Lower leg skin (tissue), 3 donors: ENCODE measurements at regions not wholly inside any gene's neighbourhood (a gene's known extent, or its start where the extent isn't known, plus 50 kb on each side); places are given as distances from the start of the nearest gene placed in this dataset.

Experiments
- CTCF ChIP-seq, 3 donors: fragments of 450-650 bp; IDR thresholded peaks; one replicate each; pipeline ENCODE4 v1.5.1; 2016; ENCODE audit warnings: antibody characterized with exemption in 3 of 3, mild to moderate bottlenecking in 3 of 3, moderate library complexity in 2 of 3
- POLR2A ChIP-seq, 2 donors: fragments of 450-650 bp; IDR thresholded peaks; one replicate each; pipeline ENCODE4 v1.6.1; 2016 to 2017; ENCODE audit warnings: antibody characterized with exemption in 2 of 2, mild to moderate bottlenecking in 1 of 2, moderate library complexity in 1 of 2

GRCh38 chr2:88875736-88876135 is 184.3 kb downstream of the RPIA start:
- TF ChIP-seq CTCF (IDR thresholded peaks at IDR 0.05) (no peak), POLR2A (IDR thresholded peaks at IDR 0.05) (no peak)
